HL-60 (cell line): ENCODE measurements at regions not wholly inside any gene's neighbourhood (a gene's known extent, or its start where the extent isn't known, plus 50 kb on each side); places are given as distances from the start of the nearest gene placed in this dataset.

Source experiments
- POLR2AphosphoS5 ChIP-seq: IDR thresholded peaks from 2 replicates; pipeline ENCODE4 v1.6.1; 2012; ENCODE audit warnings: low read depth
- TF ChIP-seq, protein P1 (sequence below): IDR thresholded peaks from one replicate; pipeline ENCODE4 v1.5.1; 2011; ENCODE audit warnings: low read length, control low read depth, inconsistent platforms; ENCODE audit not compliant: insufficient read depth
- TF ChIP-seq, protein P2 (sequence below): IDR thresholded peaks from 2 replicates; pipeline ENCODE4 v1.6.1; 2012; ENCODE audit warnings: low read depth; ENCODE audit not compliant: insufficient replicate concordance

DNA sequence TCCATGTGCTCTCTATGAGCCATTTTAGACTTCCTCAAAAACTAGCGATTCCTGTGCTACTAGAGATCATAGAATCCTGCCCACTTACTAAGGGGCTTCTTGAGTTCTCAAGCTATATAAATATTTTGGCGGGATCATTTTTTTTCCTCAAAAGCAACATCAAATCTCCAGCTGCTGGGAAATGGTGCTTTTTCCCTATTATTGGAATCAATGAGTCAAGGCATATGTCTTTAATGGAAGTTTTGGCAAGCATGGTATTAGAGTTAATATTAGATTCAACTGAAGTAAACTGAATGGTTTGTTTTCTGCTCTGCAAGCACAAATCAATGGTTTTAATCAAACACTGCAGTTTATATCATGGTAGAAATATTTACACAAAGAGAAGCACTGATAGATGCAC is 369.9 kb upstream of the PTGER4 start:
- TF ChIP-seq, protein P1, sequence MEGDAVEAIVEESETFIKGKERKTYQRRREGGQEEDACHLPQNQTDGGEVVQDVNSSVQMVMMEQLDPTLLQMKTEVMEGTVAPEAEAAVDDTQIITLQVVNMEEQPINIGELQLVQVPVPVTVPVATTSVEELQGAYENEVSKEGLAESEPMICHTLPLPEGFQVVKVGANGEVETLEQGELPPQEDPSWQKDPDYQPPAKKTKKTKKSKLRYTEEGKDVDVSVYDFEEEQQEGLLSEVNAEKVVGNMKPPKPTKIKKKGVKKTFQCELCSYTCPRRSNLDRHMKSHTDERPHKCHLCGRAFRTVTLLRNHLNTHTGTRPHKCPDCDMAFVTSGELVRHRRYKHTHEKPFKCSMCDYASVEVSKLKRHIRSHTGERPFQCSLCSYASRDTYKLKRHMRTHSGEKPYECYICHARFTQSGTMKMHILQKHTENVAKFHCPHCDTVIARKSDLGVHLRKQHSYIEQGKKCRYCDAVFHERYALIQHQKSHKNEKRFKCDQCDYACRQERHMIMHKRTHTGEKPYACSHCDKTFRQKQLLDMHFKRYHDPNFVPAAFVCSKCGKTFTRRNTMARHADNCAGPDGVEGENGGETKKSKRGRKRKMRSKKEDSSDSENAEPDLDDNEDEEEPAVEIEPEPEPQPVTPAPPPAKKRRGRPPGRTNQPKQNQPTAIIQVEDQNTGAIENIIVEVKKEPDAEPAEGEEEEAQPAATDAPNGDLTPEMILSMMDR: no peak
- TF ChIP-seq, protein P2, sequence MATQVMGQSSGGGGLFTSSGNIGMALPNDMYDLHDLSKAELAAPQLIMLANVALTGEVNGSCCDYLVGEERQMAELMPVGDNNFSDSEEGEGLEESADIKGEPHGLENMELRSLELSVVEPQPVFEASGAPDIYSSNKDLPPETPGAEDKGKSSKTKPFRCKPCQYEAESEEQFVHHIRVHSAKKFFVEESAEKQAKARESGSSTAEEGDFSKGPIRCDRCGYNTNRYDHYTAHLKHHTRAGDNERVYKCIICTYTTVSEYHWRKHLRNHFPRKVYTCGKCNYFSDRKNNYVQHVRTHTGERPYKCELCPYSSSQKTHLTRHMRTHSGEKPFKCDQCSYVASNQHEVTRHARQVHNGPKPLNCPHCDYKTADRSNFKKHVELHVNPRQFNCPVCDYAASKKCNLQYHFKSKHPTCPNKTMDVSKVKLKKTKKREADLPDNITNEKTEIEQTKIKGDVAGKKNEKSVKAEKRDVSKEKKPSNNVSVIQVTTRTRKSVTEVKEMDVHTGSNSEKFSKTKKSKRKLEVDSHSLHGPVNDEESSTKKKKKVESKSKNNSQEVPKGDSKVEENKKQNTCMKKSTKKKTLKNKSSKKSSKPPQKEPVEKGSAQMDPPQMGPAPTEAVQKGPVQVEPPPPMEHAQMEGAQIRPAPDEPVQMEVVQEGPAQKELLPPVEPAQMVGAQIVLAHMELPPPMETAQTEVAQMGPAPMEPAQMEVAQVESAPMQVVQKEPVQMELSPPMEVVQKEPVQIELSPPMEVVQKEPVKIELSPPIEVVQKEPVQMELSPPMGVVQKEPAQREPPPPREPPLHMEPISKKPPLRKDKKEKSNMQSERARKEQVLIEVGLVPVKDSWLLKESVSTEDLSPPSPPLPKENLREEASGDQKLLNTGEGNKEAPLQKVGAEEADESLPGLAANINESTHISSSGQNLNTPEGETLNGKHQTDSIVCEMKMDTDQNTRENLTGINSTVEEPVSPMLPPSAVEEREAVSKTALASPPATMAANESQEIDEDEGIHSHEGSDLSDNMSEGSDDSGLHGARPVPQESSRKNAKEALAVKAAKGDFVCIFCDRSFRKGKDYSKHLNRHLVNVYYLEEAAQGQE: no peak
- no peak for TF ChIP-seq POLR2AphosphoS5
